SK-N-SH treated with all-trans-retinoic acid at 6 μM for 48 hours (cell line): ENCODE measurements at regions not wholly inside any gene's neighbourhood (a gene's known extent, or its start where the extent isn't known, plus 50 kb on each side); places are given as distances from the start of the nearest gene placed in this dataset.

Experiments
- ARNTL ChIP-seq: fragments of 450-650 bp; formaldehyde crosslinking; IDR thresholded peaks from 2 replicates; pipeline ENCODE4 v1.5.0; 2020; ENCODE audit warnings: low read depth, mild to moderate bottlenecking, moderate library complexity, borderline replicate concordance
- CSDC2 ChIP-seq: fragments of 250-450 bp; sonication (Bioruptor Pico); IDR thresholded peaks from 2 replicates; pipeline ENCODE4 v1.5.0; 2020; ENCODE audit warnings: mild to moderate bottlenecking, moderate library complexity
- ESRRG ChIP-seq: fragments of 250-450 bp; sonication (Bioruptor Pico); IDR thresholded peaks from 2 replicates; pipeline ENCODE4 v1.6.1; 2021; ENCODE audit warnings: mild to moderate bottlenecking
- OSR1 ChIP-seq: fragments of 250-450 bp; sonication (Bioruptor Pico); IDR thresholded peaks from 2 replicates; pipeline ENCODE4 v1.8.0; 2022; ENCODE audit warnings: moderate library complexity, mild to moderate bottlenecking, inconsistent platforms
- PATZ1 ChIP-seq: fragments of 250-450 bp; sonication (Bioruptor Pico); IDR thresholded peaks from 2 replicates; pipeline ENCODE4 v1.8.0; 2020; ENCODE audit warnings: mild to moderate bottlenecking, moderate library complexity, borderline replicate concordance
- POU6F1 ChIP-seq: fragments of 250-450 bp; sonication (Bioruptor Pico); IDR thresholded peaks from 2 replicates; pipeline ENCODE4 v1.8.0; 2021; ENCODE audit warnings: low read depth, mild to moderate bottlenecking, moderate library complexity, borderline replicate concordance
- PPARA ChIP-seq: fragments of 250-450 bp; sonication (Bioruptor Pico); IDR thresholded peaks from 2 replicates; pipeline ENCODE4 v1.5.0; 2020; ENCODE audit warnings: mild to moderate bottlenecking, borderline replicate concordance
- RARB ChIP-seq: fragments of 250-450 bp; sonication (Bioruptor Pico); IDR thresholded peaks from 2 replicates; pipeline ENCODE4 v1.8.0; 2021; ENCODE audit warnings: mild to moderate bottlenecking, moderate library complexity
- SNAI2 ChIP-seq: fragments of 250-450 bp; sonication (Bioruptor Pico); IDR thresholded peaks from 2 replicates; pipeline ENCODE4 v1.5.0; 2020; ENCODE audit warnings: mild to moderate bottlenecking, moderate library complexity
- TCF4 ChIP-seq: fragments of 250-450 bp; sonication (Bioruptor Pico); IDR thresholded peaks from 2 replicates; pipeline ENCODE4 v1.8.0; 2021; ENCODE audit warnings: mild to moderate bottlenecking, moderate library complexity, borderline replicate concordance
- ZFP3 ChIP-seq: fragments of 250-450 bp; sonication (Bioruptor Pico); IDR thresholded peaks from 2 replicates; pipeline ENCODE4 v1.5.0; 2020; ENCODE audit warnings: mild to moderate bottlenecking, moderate library complexity
- ZNF8 ChIP-seq: fragments of 450-650 bp; formaldehyde crosslinking; IDR thresholded peaks from 2 replicates; pipeline ENCODE4 v1.5.0; 2020; ENCODE audit warnings: mild to moderate bottlenecking, moderate library complexity
- TF ChIP-seq, protein P1 (sequence below): fragments of 250-450 bp; sonication (Bioruptor Pico); IDR thresholded peaks from 2 replicates; pipeline ENCODE4 v1.5.1; 2020; ENCODE audit warnings: low read depth, mild to moderate bottlenecking, moderate library complexity
- TF ChIP-seq, protein P2 (sequence below): fragments of 250-450 bp; sonication (Bioruptor Pico); IDR thresholded peaks from 2 replicates; pipeline ENCODE4 v1.5.1; 2021; ENCODE audit warnings: mild to moderate bottlenecking, moderate library complexity

GRCh38 chr1:18580047-18580446 is 50.6 kb upstream of the PAX7 start:
- no peak for TF ChIP-seq PATZ1
- TF ChIP-seq, protein P1, sequence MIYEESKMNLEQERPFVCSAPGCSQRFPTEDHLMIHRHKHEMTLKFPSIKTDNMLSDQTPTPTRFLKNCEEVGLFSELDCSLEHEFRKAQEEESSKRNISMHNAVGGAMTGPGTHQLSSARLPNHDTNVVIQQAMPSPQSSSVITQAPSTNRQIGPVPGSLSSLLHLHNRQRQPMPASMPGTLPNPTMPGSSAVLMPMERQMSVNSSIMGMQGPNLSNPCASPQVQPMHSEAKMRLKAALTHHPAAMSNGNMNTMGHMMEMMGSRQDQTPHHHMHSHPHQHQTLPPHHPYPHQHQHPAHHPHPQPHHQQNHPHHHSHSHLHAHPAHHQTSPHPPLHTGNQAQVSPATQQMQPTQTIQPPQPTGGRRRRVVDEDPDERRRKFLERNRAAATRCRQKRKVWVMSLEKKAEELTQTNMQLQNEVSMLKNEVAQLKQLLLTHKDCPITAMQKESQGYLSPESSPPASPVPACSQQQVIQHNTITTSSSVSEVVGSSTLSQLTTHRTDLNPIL (CRISPR knock-in tag): no peak
- TF ChIP-seq TCF4 (CRISPR knock-in tag): no peak
- TF ChIP-seq, protein P2, sequence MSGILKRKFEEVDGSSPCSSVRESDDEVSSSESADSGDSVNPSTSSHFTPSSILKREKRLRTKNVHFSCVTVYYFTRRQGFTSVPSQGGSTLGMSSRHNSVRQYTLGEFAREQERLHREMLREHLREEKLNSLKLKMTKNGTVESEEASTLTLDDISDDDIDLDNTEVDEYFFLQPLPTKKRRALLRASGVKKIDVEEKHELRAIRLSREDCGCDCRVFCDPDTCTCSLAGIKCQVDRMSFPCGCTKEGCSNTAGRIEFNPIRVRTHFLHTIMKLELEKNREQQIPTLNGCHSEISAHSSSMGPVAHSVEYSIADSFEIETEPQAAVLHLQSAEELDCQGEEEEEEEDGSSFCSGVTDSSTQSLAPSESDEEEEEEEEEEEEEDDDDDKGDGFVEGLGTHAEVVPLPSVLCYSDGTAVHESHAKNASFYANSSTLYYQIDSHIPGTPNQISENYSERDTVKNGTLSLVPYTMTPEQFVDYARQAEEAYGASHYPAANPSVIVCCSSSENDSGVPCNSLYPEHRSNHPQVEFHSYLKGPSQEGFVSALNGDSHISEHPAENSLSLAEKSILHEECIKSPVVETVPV (CRISPR knock-in tag): no peak
- TF ChIP-seq PPARA (CRISPR knock-in tag): no peak
- TF ChIP-seq POU6F1: no peak
- no peak for TF ChIP-seq ZNF8
- no peak for TF ChIP-seq ZFP3 (CRISPR knock-in tag)
- no peak for TF ChIP-seq ARNTL (CRISPR knock-in tag)
- no peak for TF ChIP-seq CSDC2 (CRISPR knock-in tag)
- TF ChIP-seq RARB (CRISPR knock-in tag): no peak
- no peak for TF ChIP-seq SNAI2
- TF ChIP-seq OSR1 (CRISPR knock-in tag): no peak
- no peak for TF ChIP-seq ESRRG
